Prostate gland (tissue), 2 donors: ENCODE measurements at regions not wholly inside any gene's neighbourhood (a gene's known extent, or its start where the extent isn't known, plus 50 kb on each side); places are given as distances from the start of the nearest gene placed in this dataset.
A peak's percentile ranks its signal among the peaks of the same experiment; 100 is the strongest.

Source experiments
- CTCF ChIP-seq, 4 experiments: fragments of 200-600 bp in 2 of 4; fragments of 450-650 bp in 2 of 4; sonication (generic) in 2 of 4; IDR thresholded peaks; 1 replicate in 3 of 4; 2 replicates in 1 of 4; pipeline ENCODE4 v1.5.1; 2016 to 2019; ENCODE audit warnings: antibody characterized with exemption in 4 of 4, mild to moderate bottlenecking in 2 of 4, moderate library complexity in 2 of 4
- POLR2A ChIP-seq: fragments of 450-650 bp; IDR thresholded peaks from one replicate; pipeline ENCODE4 v1.6.1; 2016; ENCODE audit warnings: antibody characterized with exemption, mild to moderate bottlenecking
- POLR2AphosphoS5 ChIP-seq: sonication (generic); formaldehyde crosslinking; IDR thresholded peaks from one replicate; pipeline ENCODE4 v1.6.1; 2017; ENCODE audit warnings: antibody characterized with exemption

- no peak for TF ChIP-seq CTCF (IDR thresholded peaks at IDR 0.05)
- no peak for TF ChIP-seq POLR2A
- peak; percentile 6 for TF ChIP-seq POLR2AphosphoS5
Observed at GRCh38 chr12:9349888-9350885, 142.0 kb upstream of the PZP start.
